Heart left ventricle (tissue), 16 donors: ENCODE measurements at regions not wholly inside any gene's neighbourhood (a gene's known extent, or its start where the extent isn't known, plus 50 kb on each side); places are given as distances from the start of the nearest gene placed in this dataset.

Source experiments
- ATAC-seq, 4 donors: fragments of 200-7000 bp; cut with Tn5 transposase; one replicate each; pipeline ENCODE4 v1.9.1; 2020 to 2022; ENCODE audit warnings: moderate library complexity in 4 of 4, mild to moderate bottlenecking in 3 of 4, moderate number of reproducible peaks in 1 of 4
- DNase-seq, 5 donors: peaks; one replicate each; pipeline ENCODE4 v3.0.0-alpha.2; 2020
- H3K27ac ChIP-seq, 12 donors: fragments of 200-600 bp; sonication (generic) in 4 of 12; one replicate each; pipeline versions ENCODE4 v1.5.0 to v1.8.0; 2016 to 2022; ENCODE audit warnings: mild to moderate bottlenecking in 2 of 12
- H3K27me3 ChIP-seq, 9 donors: fragments of 200-600 bp; sonication (generic) in 2 of 9; one replicate each; pipeline versions ENCODE4 v1.5.1 to v1.8.0; 2016 to 2022; ENCODE audit warnings: mild to moderate bottlenecking in 3 of 9
- H3K36me3 ChIP-seq, 9 donors: fragments of 200-600 bp; sonication (generic) in 2 of 9; one replicate each; pipeline versions ENCODE4 v1.5.0 to v1.8.0; 2018 to 2022; ENCODE audit warnings: mild to moderate bottlenecking in 2 of 9
- H3K4me1 ChIP-seq, 12 donors: fragments of 200-600 bp; sonication (generic) in 4 of 12; one replicate each; pipeline versions ENCODE4 v1.5.0 to v1.8.0; 2016 to 2022; ENCODE audit warnings: mild to moderate bottlenecking in 3 of 12
- H3K4me3 ChIP-seq, 12 donors: fragments of 200-600 bp; sonication (generic) in 4 of 12; one replicate each; pipeline versions ENCODE4 v1.5.0 to v1.8.0; 2017 to 2022; ENCODE audit warnings: mild to moderate bottlenecking in 9 of 12, moderate library complexity in 4 of 12
- H3K9me3 ChIP-seq, 12 donors: fragments of 200-600 bp; sonication (generic) in 4 of 12; one replicate each; pipeline versions ENCODE4 v1.5.0 to v1.8.0; 2016 to 2022; ENCODE audit warnings: mild to moderate bottlenecking in 1 of 12
- CTCF ChIP-seq, 12 donors: fragments of 200-600 bp; sonication (generic) in 4 of 12; IDR thresholded peaks; one replicate each; pipeline versions ENCODE4 v1.5.0 to v1.8.0; 2018 to 2022; ENCODE audit warnings: antibody characterized with exemption in 12 of 12, mild to moderate bottlenecking in 5 of 12
- POLR2A ChIP-seq, 2 donors: fragments of 450-650 bp; IDR thresholded peaks; one replicate each; pipeline ENCODE4 v1.6.1; 2017; ENCODE audit warnings: antibody characterized with exemption in 2 of 2, mild to moderate bottlenecking in 2 of 2, moderate library complexity in 2 of 2
- WGBS, 4 donors: extraction: QIAGEN DNeasy Blood & Tissue Kit in 2 of 4; methylation state at CpG; one replicate each; pipeline versions ENCODE4 v1.1.5 to v1.1.7; 2013 to 2018; 5-methylcytosine and 5-hydroxymethylcytosine counted together
- intact Hi-C, 10 donors: fragments of 100-400 bp; cut with DNase I; formaldehyde crosslinking; loops; one replicate each; pipeline versions ENCODE4 v1.11.1 to v1.14.2; 2022
- donor health status: ischemic (EF 13 %, LVEDD 7.1; RV severe dilation, severe dysfunction).
- donor health status: healthy with polysubstance abuse.
- donor health status: DM: no; HTN: yes; CAD: no.
- donor health status: DM: no; HTN: no; CAD: no.
- donor health status: ischemic (EF 25% LVEDD 6.9; RV normal size, moderate dysfunction).
- donor health status: ischemic (EF 25% LVEDD 5.7; RV mildly dilated, moderate dysfunction).
- donor health status: healthy.
- donor health status: DM: yes; HTN: yes; CAD: no.
- donor health status: ischemic (EF 35%, LVEDD 5.7; RV mildly dilated, moderate dysfunction).
- donor health status: nonischemic (EF 11% LVEDD 7.7; RV severe dilation, severe dysfunction).
- donor health status: DM: yes; HTN: yes; CAD: no.
- donor health status: PGD.
- donor health status: ischemic (EF 29% LVEDD 5.4; RV normal size, mild dysfunction).
- donor health status: nonischemic (EF 23%, LVEDD 6.1; RV moderate dilation, normal function).

- TF ChIP-seq CTCF (IDR thresholded peaks at IDR 0.05) (no peak), POLR2A (IDR thresholded peaks at IDR 0.05) (no peak)
- intact Hi-C loops = no loop called here
- no peaks in the 10 kb centered on the region for H3K9me3 ChIP-seq
- H3K36me3 ChIP-seq = no peaks in the 10 kb centered on the region
- ATAC-seq (no peak), DNase-seq (no peak)
- no peak overlapping the region for H3K27ac ChIP-seq
- H3K4me1 ChIP-seq = peaks cover 0 to 41% (median 0%) of the 10 kb centered on the region in 12 donors
- H3K4me3 ChIP-seq = no peak overlapping the region
- WGBS, 4 donors = 79 to 89% (median 80%) methylated on average over 8 of the region's 8 CpGs
- no peaks in the 10 kb centered on the region for H3K27me3 ChIP-seq
Observed at GRCh38 chr6:105874835-105875626, 211.1 kb upstream of the PRDM1 start.

DNA sequence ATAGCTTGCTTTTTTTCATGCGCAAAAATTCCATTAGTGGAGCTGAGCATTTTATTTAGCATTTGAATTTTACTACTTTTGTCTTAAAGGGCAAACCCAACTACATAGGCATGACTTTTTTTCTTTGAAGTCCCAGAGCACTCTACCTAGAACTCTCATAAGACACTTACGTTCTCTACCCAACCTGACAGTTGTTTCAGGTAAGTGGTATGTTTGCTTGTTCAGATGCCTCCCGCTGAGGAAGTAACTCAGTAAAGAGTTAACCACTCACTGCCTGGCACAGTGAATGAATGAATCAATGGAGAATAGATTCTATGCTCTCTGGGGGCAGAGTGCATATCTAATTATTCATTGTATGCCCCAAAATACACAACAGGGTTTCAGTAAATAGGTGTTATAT is 212.3 kb upstream of the PRDM1 start:
- WGBS, 4 donors = 55 to 85% (median 57%) methylated on average over 3 of the region's 3 CpGs

DNA sequence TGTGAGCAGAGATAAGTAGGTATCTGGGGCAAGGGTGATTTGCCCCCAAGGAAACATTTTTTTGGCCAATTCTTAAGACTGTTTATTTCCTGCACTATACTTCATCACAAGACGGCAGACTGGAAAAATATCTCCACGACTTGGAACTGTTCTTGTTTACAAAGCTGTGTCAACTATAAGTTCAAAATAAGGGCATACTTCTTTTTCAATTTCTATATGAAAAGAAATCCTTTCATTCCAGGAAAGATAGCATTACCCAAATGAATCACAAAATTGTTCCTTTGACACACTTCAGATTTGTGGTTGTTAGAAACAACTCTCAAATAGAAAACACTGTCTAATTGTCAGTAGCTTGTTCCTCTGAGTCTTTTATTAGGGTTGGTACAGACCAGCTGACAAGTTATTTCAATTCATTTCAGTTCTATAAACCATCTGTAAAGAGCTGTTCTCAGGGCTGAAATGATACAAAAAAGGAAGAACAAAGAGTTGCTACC is 212.9 kb upstream of the PRDM1 start:
- Histone ChIP-seq H3K36me3 (no peaks in the 10 kb centered on the region), H3K4me1 (peaks cover 0 to 49% (median 0%) of the 10 kb centered on the region in 12 donors), H3K9me3 (no peaks in the 10 kb centered on the region), H3K27me3 (no peaks in the 10 kb centered on the region), H3K27ac (peak overlapping the region in 1 of 12 donors; percentile 72), H3K4me3 (no peak overlapping the region)
- TF ChIP-seq CTCF (IDR thresholded peaks at IDR 0.05) = no peak
- TF ChIP-seq POLR2A (IDR thresholded peaks at IDR 0.05) = no peak
- 43 to 58% (median 46%) methylated on average over 2 of the region's 2 CpGs for WGBS, 4 donors
- DNase-seq (no peak), ATAC-seq (no peak)
- intact Hi-C loops = no loop called here

More for the DNA sequence above, 212.3 kb upstream of the PRDM1 start:
- no peaks in the 10 kb centered on the region for H3K36me3 ChIP-seq
- H3K27ac ChIP-seq = peak overlapping the region in 1 of 12 donors; percentile 46
- TF ChIP-seq POLR2A (IDR thresholded peaks at IDR 0.05) = no peak
- no peaks in the 10 kb centered on the region for H3K27me3 ChIP-seq
- intact Hi-C loops = no loop called here
- ATAC-seq (no peak), DNase-seq (no peak)
- peaks cover 0 to 44% (median 0%) of the 10 kb centered on the region in 12 donors for H3K4me1 ChIP-seq
- no peaks in the 10 kb centered on the region for H3K9me3 ChIP-seq
- no peak overlapping the region for H3K4me3 ChIP-seq

- Histone ChIP-seq H3K4me3 (no peak overlapping the region), H3K27me3 (no peaks in the 10 kb centered on the region), H3K9me3 (no peaks in the 10 kb centered on the region), H3K36me3 (no peaks in the 10 kb centered on the region), H3K4me1 (peaks cover 0 to 53% (median 0%) of the 10 kb centered on the region in 12 donors), H3K27ac (peak overlapping the region in 1 of 12 donors; percentile 75)
- DNase-seq (peak in 2 of 5 donors; percentile 39 to 43), ATAC-seq (peak in 2 of 4 donors; percentile 53 to 69)
- intact Hi-C loops = no loop called here
- WGBS, 4 donors = 67 to 88% (median 69%) methylated on average over 4 of the region's 4 CpGs
- TF ChIP-seq POLR2A (IDR thresholded peaks at IDR 0.05) (no peak), CTCF (IDR thresholded peaks at IDR 0.05) (no peak)
Observed at GRCh38 chr6:105872249-105872648, 213.9 kb upstream of the PRDM1 start.
